ENCODE measurements at regions not wholly inside any gene's neighbourhood (a gene's known extent, or its start where the extent isn't known, plus 50 kb on each side); places are given as distances from the start of the nearest gene placed in this dataset.

- TF ChIP-seq CTCF (IDR thresholded peaks at IDR 0.05; ENCODE audit: low read length) (no peak), EZH2 (IDR thresholded peaks at IDR 0.05; ENCODE audit: borderline replicate concordance, low read length) (no peak)
Observed at GRCh38 chr1:8157765-8158164, 131.7 kb upstream of the ERRFI1 start.
